WTC11 (cell line): ENCODE measurements at regions not wholly inside any gene's neighbourhood (a gene's known extent, or its start where the extent isn't known, plus 50 kb on each side); places are given as distances from the start of the nearest gene placed in this dataset.

Experiments used
- ATAC-seq: fragments of 200-7000 bp; cut with Tn5 transposase; 2 replicates; pipeline ENCODE4 v1.10.0; 2021; ENCODE audit warnings: mild to moderate bottlenecking, moderate library complexity
- CTCF ChIA-PET: fragments of 300-600 bp; sonication (Branson Sonifier 250); formaldehyde crosslinking; loops from one replicate; lab custom pipeline; 2021; ENCODE audit warnings: antibody characterized with exemption; lab: Charles Lee
- POLR2A ChIA-PET: fragments of 350-600 bp; sonication (Branson Sonifier 250); formaldehyde crosslinking; loops from one replicate; lab custom pipeline; 2021; ENCODE audit warnings: antibody characterized with exemption; lab: Charles Lee
- DNase-seq: peaks from one replicate; pipeline ENCODE4 v3.0.0; 2021; ENCODE audit warnings: low spot score
- H3K27ac Mint-ChIP-seq: 2 replicates; pipeline ENCODE4 v1.8.0; 2021; ENCODE audit warnings: mixed read lengths
- H3K27me3 Mint-ChIP-seq: 2 replicates; pipeline ENCODE4 v1.8.0; 2021; ENCODE audit warnings: low read depth, mild to moderate bottlenecking, moderate library complexity, mixed read lengths
- H3K36me3 Mint-ChIP-seq: 2 replicates; pipeline ENCODE4 v1.8.0; 2021; ENCODE audit warnings: mixed read lengths
- H3K4me1 Mint-ChIP-seq: 2 replicates; pipeline ENCODE4 v1.8.0; 2022; ENCODE audit warnings: mixed read lengths
- H3K4me3 Mint-ChIP-seq: 2 replicates; pipeline ENCODE4 v1.8.0; 2021; ENCODE audit warnings: mild to moderate bottlenecking, moderate library complexity, mixed read lengths
- H3K9me3 Mint-ChIP-seq: 2 replicates; pipeline ENCODE4 v1.8.0; 2021; ENCODE audit warnings: mixed read lengths
- ATF3 ChIP-seq: sonication (generic); formaldehyde crosslinking; conservative IDR thresholded peaks from 2 replicates; pipeline ENCODE4 v1.8.1; 2022; ENCODE audit warnings: mild to moderate bottlenecking, missing genetic modification reagents
- CREB1 ChIP-seq: sonication (generic); formaldehyde crosslinking; IDR thresholded peaks from 2 replicates; pipeline ENCODE4 v1.8.0; 2023; ENCODE audit warnings: mild to moderate bottlenecking, missing genetic modification reagents
- E2F4 ChIP-seq: sonication (generic); formaldehyde crosslinking; IDR thresholded peaks from 2 replicates; pipeline ENCODE4 v1.8.1; 2022; ENCODE audit warnings: low read depth, mild to moderate bottlenecking, moderate library complexity, missing genetic modification reagents, borderline replicate concordance
- E2F5 ChIP-seq: sonication (generic); formaldehyde crosslinking; IDR thresholded peaks from 2 replicates; pipeline ENCODE4 v1.8.1; 2022; ENCODE audit warnings: mild to moderate bottlenecking, moderate library complexity, missing genetic modification reagents
- ELF4 ChIP-seq: sonication (generic); formaldehyde crosslinking; IDR thresholded peaks from 2 replicates; pipeline ENCODE4 v1.8.1; 2022; ENCODE audit warnings: low read depth, mild to moderate bottlenecking, moderate library complexity, missing genetic modification reagents
- KAT7 ChIP-seq: sonication (generic); formaldehyde crosslinking; IDR thresholded peaks from 2 replicates; pipeline ENCODE4 v1.8.1; 2023; ENCODE audit warnings: missing genetic modification reagents, mild to moderate bottlenecking, borderline replicate concordance
- MAX ChIP-seq: sonication (generic); formaldehyde crosslinking; IDR thresholded peaks from 2 replicates; pipeline ENCODE4 v1.8.0; 2022; ENCODE audit warnings: mild to moderate bottlenecking, missing genetic modification reagents
- NR2C2 ChIP-seq: sonication (generic); formaldehyde crosslinking; IDR thresholded peaks from 2 replicates; pipeline ENCODE4 v1.8.0; 2022; ENCODE audit warnings: mild to moderate bottlenecking, missing genetic modification reagents
- PREB ChIP-seq: sonication (generic); formaldehyde crosslinking; IDR thresholded peaks from 2 replicates; pipeline ENCODE4 v1.8.1; 2022; ENCODE audit warnings: mild to moderate bottlenecking, missing genetic modification reagents, moderate library complexity, borderline replicate concordance
- TEAD1 ChIP-seq: sonication (generic); formaldehyde crosslinking; IDR thresholded peaks from 2 replicates; pipeline ENCODE4 v1.8.0; 2022; ENCODE audit warnings: mild to moderate bottlenecking, missing genetic modification reagents
- TEAD4 ChIP-seq: sonication (generic); formaldehyde crosslinking; IDR thresholded peaks from 2 replicates; pipeline ENCODE4 v1.8.0; 2022; ENCODE audit warnings: mild to moderate bottlenecking, missing genetic modification reagents
- USF1 ChIP-seq: sonication (generic); formaldehyde crosslinking; IDR thresholded peaks from 2 replicates; pipeline ENCODE4 v1.8.0; 2022; ENCODE audit warnings: mild to moderate bottlenecking, missing genetic modification reagents
- ZBTB43 ChIP-seq: sonication (generic); formaldehyde crosslinking; IDR thresholded peaks from 2 replicates; pipeline ENCODE4 v1.8.1; 2023; ENCODE audit warnings: mild to moderate bottlenecking, missing genetic modification reagents
- ZNF396 ChIP-seq: fragments of 250-450 bp; sonication (Bioruptor Pico); IDR thresholded peaks from 2 replicates; pipeline ENCODE4 v1.8.0; 2021; ENCODE audit warnings: mild to moderate bottlenecking, moderate library complexity, borderline replicate concordance
- ZNF425 ChIP-seq: fragments of 250-450 bp; sonication (Bioruptor Pico); conservative IDR thresholded peaks from 2 replicates; pipeline ENCODE4 v1.9.0; 2021; ENCODE audit warnings: mild to moderate bottlenecking

- no peak for TF ChIP-seq PREB (CRISPR knock-in tag)
Observed at GRCh38 chr5:51278539-51278938, 104.7 kb upstream of the ISL1 start (continued).

- Mint-ChIP-seq H3K9me3 (peaks cover 5% of the 10 kb centered on the region), H3K27me3 (peaks cover 3% of the 10 kb centered on the region; the same call in 1 of the 2 replicates), H3K36me3 (no peaks in the 10 kb centered on the region), H3K4me3 (no peak overlapping the region), H3K27ac (no peak overlapping the region), H3K4me1 (peaks cover 46% of the 10 kb centered on the region)
- ATAC-seq: no peak
- ChIA-PET CTCF (no interaction called here), POLR2A (no interaction called here)
- DNase-seq: no peak
- TF ChIP-seq ZNF396 (CRISPR knock-in tag) (no peak), TEAD1 (CRISPR knock-in tag) (no peak), NR2C2 (CRISPR knock-in tag) (no peak), KAT7 (no peak), MAX (no peak), ZBTB43 (CRISPR knock-in tag) (no peak), CREB1 (CRISPR knock-in tag) (no peak), E2F5 (no peak), E2F4 (CRISPR knock-in tag) (no peak), ELF4 (no peak)
Observed at GRCh38 chr5:51279983-51280706, 103.1 kb upstream of the ISL1 start.

- Mint-ChIP-seq H3K4me3 (no peak overlapping the region), H3K4me1 (peaks cover 21% of the 10 kb centered on the region), H3K27ac (no peak overlapping the region), H3K36me3 (no peaks in the 10 kb centered on the region), H3K27me3 (no peaks in the 10 kb centered on the region), H3K9me3 (no peaks in the 10 kb centered on the region)
- ChIA-PET CTCF (no interaction called here), POLR2A (no interaction called here)
- ATAC-seq (no peak), DNase-seq (no peak)
- TF ChIP-seq TEAD4 (no peak), USF1 (CRISPR knock-in tag) (no peak), ATF3 (no peak), ZNF425 (no peak)
Observed at GRCh38 chr5:51286046-51286445, 97.2 kb upstream of the ISL1 start.
